Loucy (cell line): ENCODE measurements at regions not wholly inside any gene's neighbourhood (a gene's known extent, or its start where the extent isn't known, plus 50 kb on each side); places are given as distances from the start of the nearest gene placed in this dataset.

Experiments
- H2AFZ ChIP-seq: fragments of 200-600 bp; sonication (generic); 2 replicates; pipeline ENCODE4 v1.6.0; 2016; ENCODE audit warnings: antibody characterized with exemption, mild to moderate bottlenecking, low read length, moderate library complexity
- H3F3A ChIP-seq: fragments of 200-600 bp; 2 replicates; pipeline ENCODE4 v1.6.0; 2016; ENCODE audit warnings: antibody characterized with exemption, low read depth, mild to moderate bottlenecking
- H3K27me3 ChIP-seq: fragments of 200-600 bp; sonication (generic); 2 replicates; pipeline ENCODE4 v1.6.1; 2014; ENCODE audit warnings: low read length, mild to moderate bottlenecking; ENCODE audit not compliant: insufficient read depth, poor library complexity, severe bottlenecking
- H3K36me3 ChIP-seq: fragments of 200-600 bp; sonication (generic); 2 replicates; pipeline ENCODE4 v1.6.1; 2016; ENCODE audit warnings: low read length; ENCODE audit not compliant: insufficient read depth
- H3K4me1 ChIP-seq: fragments of 200-600 bp; sonication (generic); 2 replicates; pipeline ENCODE4 v1.5.1; 2014; ENCODE audit warnings: low read length, mild to moderate bottlenecking; ENCODE audit not compliant: insufficient read depth, poor library complexity, severe bottlenecking
- H3K4me2 ChIP-seq: fragments of 200-600 bp; sonication (generic); 2 replicates; pipeline ENCODE4 v1.6.0; 2014; ENCODE audit warnings: antibody characterized with exemption, low read length, low read depth, mild to moderate bottlenecking; ENCODE audit not compliant: poor library complexity, severe bottlenecking
- H3K4me3 ChIP-seq: fragments of 200-600 bp; sonication (generic); 2 replicates; pipeline ENCODE4 v1.5.1; 2014; ENCODE audit warnings: low read length, mild to moderate bottlenecking, mixed read lengths; ENCODE audit not compliant: poor library complexity, severe bottlenecking
- H3K79me2 ChIP-seq: fragments of 200-600 bp; sonication (generic); 2 replicates; pipeline ENCODE4 v1.6.1; 2014; ENCODE audit warnings: low read length; ENCODE audit not compliant: insufficient read depth
- H3K9ac ChIP-seq: fragments of 200-600 bp; sonication (generic); 2 replicates; pipeline ENCODE4 v1.6.0; 2014; ENCODE audit warnings: mild to moderate bottlenecking, low read depth, low read length, moderate library complexity; ENCODE audit not compliant: poor library complexity, severe bottlenecking
- H3K9me2 ChIP-seq: fragments of 200-600 bp; sonication (generic); replicated peaks from 2 replicates; pipeline ENCODE4 v1.6.1; 2016; ENCODE audit warnings: low read depth, low read length, mixed read lengths
- H3K9me3 ChIP-seq: fragments of 200-600 bp; sonication (generic); 2 replicates; pipeline ENCODE4 v1.6.1; 2014; ENCODE audit warnings: mild to moderate bottlenecking, antibody characterized with exemption, low read length, low read depth; ENCODE audit not compliant: insufficient read depth
- H4K20me1 ChIP-seq: fragments of 200-600 bp; sonication (generic); 2 replicates; pipeline ENCODE4 v1.6.0; 2014; ENCODE audit warnings: antibody characterized with exemption, low read length, mild to moderate bottlenecking; ENCODE audit not compliant: insufficient read depth, poor library complexity, severe bottlenecking
- CTCF ChIP-seq: fragments of 200-600 bp; sonication (generic); conservative IDR thresholded peaks from 2 replicates; pipeline ENCODE4 v1.5.1; 2014; ENCODE audit warnings: mild to moderate bottlenecking, antibody characterized with exemption, low read length
- EZH2phosphoT487 ChIP-seq: fragments of 200-600 bp; IDR thresholded peaks from 2 replicates; pipeline ENCODE4 v1.6.1; 2018; ENCODE audit warnings: antibody characterized with exemption, mild to moderate bottlenecking, moderate library complexity, borderline replicate concordance

- Histone ChIP-seq H4K20me1 (no peaks in the 10 kb centered on the region), H3K4me3 (no peak overlapping the region), H3K79me2 (no peaks in the 10 kb centered on the region), H3K9me2 (no peaks in the 10 kb centered on the region), H3K4me2 (no peak overlapping the region), H3K4me1 (peaks cover 15% of the 10 kb centered on the region), H3F3A (no peaks in the 10 kb centered on the region), H3K36me3 (no peaks in the 10 kb centered on the region), H3K9me3 (no peaks in the 10 kb centered on the region), H3K27me3 (no peaks in the 10 kb centered on the region), H2AFZ (no peak overlapping the region), H3K9ac (no peak overlapping the region)
- TF ChIP-seq CTCF: no peak
- no peak for TF ChIP-seq EZH2phosphoT487
Observed at GRCh38 chr4:153094435-153094834, 109.8 kb upstream of the TRIM2 start.

- Histone ChIP-seq H3K4me2 (no peak overlapping the region), H3K36me3 (no peaks in the 10 kb centered on the region), H4K20me1 (no peaks in the 10 kb centered on the region), H3K79me2 (no peaks in the 10 kb centered on the region), H3F3A (no peaks in the 10 kb centered on the region), H3K4me3 (no peak overlapping the region), H3K27me3 (no peaks in the 10 kb centered on the region), H2AFZ (no peak overlapping the region; the same call in 1 of the 2 replicates), H3K9ac (no peak overlapping the region), H3K9me3 (no peaks in the 10 kb centered on the region), H3K4me1 (peaks cover 6% of the 10 kb centered on the region), H3K9me2 (no peaks in the 10 kb centered on the region)
- TF ChIP-seq CTCF (no peak; the same call in 1 of the 2 replicates), EZH2phosphoT487 (no peak)
Observed at GRCh38 chr4:153095448-153096204, 108.6 kb upstream of the TRIM2 start.

GRCh38 chr4:153096344-153096743 lies 107.9 kb upstream of the TRIM2 start:
- H3K36me3 ChIP-seq: no peaks in the 10 kb centered on the region

More at GRCh38 chr4:153096344-153096743, 107.9 kb upstream of the TRIM2 start:
- Histone ChIP-seq H3K9ac (no peak overlapping the region), H3K4me1 (no peaks in the 10 kb centered on the region), H3F3A (no peaks in the 10 kb centered on the region), H3K9me2 (no peaks in the 10 kb centered on the region), H4K20me1 (no peaks in the 10 kb centered on the region), H2AFZ (no peak overlapping the region), H3K79me2 (no peaks in the 10 kb centered on the region), H3K9me3 (no peaks in the 10 kb centered on the region), H3K27me3 (no peaks in the 10 kb centered on the region), H3K4me2 (no peak overlapping the region), H3K4me3 (no peak overlapping the region)
- TF ChIP-seq EZH2phosphoT487: no peak
- TF ChIP-seq CTCF: no peak
